Epithelial cell of esophagus (primary cell): ENCODE measurements at regions not wholly inside any gene's neighbourhood (a gene's known extent, or its start where the extent isn't known, plus 50 kb on each side); places are given as distances from the start of the nearest gene placed in this dataset.

Experiments used
- DNase-seq: peaks from one replicate; pipeline ENCODE4 v3.0.0; 2010; ENCODE audit warnings: low read depth
- H3K4me3 ChIP-seq: 2 replicates; pipeline ENCODE4 v1.5.1; 2011; ENCODE audit warnings: mild to moderate bottlenecking, low read length, control low read depth
- TF ChIP-seq, protein P1 (sequence below): IDR thresholded peaks from 2 replicates; pipeline ENCODE4 v1.5.1; 2011; ENCODE audit warnings: low read depth, mild to moderate bottlenecking, low read length, control low read depth, inconsistent platforms; ENCODE audit not compliant: insufficient read depth; ENCODE audit errors: missing control alignments

DNA sequence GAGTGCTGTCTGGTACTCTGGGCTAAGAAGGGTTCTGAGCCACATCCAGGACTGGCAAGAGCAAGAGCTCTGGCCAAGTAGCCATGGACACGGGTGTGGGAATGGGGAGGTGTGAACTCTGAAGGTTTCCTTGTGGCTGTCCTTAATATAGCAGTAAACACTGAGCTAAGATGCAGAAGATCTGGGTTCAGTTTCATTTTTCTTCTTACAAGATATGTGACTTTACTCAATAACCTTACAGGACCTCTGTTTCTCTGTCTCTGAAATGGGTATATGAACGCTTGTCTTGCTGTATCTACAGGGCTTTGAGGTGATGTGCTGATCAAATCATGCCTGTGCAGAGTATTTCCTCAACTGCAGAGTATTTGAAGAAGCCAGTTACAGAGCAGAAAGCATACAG, 521.2 kb downstream of the VRK1 start:
- no peak overlapping the region for H3K4me3 ChIP-seq
- TF ChIP-seq, protein P1, sequence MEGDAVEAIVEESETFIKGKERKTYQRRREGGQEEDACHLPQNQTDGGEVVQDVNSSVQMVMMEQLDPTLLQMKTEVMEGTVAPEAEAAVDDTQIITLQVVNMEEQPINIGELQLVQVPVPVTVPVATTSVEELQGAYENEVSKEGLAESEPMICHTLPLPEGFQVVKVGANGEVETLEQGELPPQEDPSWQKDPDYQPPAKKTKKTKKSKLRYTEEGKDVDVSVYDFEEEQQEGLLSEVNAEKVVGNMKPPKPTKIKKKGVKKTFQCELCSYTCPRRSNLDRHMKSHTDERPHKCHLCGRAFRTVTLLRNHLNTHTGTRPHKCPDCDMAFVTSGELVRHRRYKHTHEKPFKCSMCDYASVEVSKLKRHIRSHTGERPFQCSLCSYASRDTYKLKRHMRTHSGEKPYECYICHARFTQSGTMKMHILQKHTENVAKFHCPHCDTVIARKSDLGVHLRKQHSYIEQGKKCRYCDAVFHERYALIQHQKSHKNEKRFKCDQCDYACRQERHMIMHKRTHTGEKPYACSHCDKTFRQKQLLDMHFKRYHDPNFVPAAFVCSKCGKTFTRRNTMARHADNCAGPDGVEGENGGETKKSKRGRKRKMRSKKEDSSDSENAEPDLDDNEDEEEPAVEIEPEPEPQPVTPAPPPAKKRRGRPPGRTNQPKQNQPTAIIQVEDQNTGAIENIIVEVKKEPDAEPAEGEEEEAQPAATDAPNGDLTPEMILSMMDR, result no peak
- no peak for DNase-seq

DNA sequence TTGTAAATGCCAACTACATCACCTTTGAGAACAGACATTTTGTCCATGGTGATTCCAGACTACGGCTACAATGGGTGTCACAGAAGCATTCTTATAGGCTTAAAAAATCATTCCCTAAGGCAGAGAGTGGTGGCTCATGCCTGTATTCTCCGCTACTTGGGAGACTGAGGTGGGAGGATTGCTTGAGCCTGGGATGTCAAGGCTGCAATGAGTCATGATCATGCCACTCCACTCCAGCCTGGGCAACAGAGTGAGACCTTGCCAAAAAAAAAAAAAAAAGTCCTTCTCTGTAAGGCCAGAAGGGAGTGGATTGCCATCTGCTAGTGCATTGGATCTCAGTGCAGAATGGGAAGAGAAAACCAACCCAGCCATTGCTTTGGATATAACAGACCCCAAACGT, 522.5 kb downstream of the VRK1 start:
- DNase-seq, result no peak
- no peak overlapping the region for H3K4me3 ChIP-seq
- TF ChIP-seq, protein P1, result no peak

DNA sequence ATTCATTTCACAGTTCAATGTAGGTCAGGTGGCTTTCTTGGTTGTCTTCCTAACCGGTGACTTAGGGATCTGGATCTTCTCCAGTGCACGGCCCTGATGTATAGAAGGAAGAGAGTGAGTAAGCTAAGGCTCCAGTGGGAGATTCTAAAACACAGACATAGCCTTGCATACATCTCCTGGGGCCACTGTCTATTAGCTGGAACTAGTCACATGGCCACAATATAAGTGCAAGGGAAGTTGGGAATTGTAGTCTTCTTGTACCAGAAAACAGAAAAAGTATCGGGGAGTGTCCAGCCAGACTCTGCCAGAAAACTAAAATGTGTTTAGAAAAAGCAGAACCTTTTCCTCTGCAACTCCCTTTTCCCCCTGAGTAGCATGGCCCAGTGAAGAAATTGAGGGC, 531.6 kb downstream of the VRK1 start:
- H3K4me3 ChIP-seq, result no peak overlapping the region
- no peak for DNase-seq
- TF ChIP-seq, protein P1, result no peak

DNA sequence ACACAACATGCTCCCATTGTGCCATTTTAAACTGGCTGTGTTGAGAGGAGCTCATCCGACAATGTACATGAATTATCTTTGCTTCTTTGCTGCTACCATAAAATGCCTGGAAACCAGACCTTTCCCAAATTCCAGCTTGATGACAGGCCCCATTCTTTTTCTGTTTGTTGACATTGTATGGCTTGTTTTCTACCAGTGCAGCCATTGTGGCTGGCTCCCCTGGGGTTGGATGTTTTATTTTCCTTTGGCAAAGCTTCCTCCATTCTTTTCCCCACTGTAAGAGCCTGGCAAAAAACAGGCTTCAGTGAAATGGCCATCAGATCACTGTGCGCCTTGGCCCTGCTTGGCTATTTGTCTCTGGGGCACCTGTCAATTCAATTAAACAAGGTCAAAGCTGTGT, 532.5 kb downstream of the VRK1 start:
- TF ChIP-seq, protein P1, result no peak
- no peak for DNase-seq

DNA sequence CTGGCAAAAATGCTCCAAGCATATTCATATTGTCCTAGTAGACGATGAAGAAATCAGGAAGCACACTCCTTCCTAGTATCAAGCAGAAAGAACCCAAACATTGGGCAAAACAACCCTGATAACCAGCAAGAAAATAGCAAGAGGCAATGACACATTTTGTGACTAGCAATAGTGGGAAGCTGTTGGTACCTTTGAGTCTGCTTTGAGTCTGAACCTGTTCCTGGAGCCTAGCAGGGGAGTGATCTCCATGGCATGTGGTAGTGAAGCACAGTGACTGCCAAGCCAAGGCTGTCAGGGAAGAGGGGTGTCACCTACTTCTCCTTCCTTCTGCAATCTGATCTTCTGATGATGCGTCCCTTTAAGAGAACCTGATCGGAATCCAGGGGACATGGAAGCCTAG, 533.9 kb downstream of the VRK1 start:
- no peak for DNase-seq
- H3K4me3 ChIP-seq, result no peak overlapping the region
- TF ChIP-seq, protein P1, result no peak

More for the DNA sequence above, 532.5 kb downstream of the VRK1 start:
- H3K4me3 ChIP-seq, result no peak overlapping the region

DNA sequence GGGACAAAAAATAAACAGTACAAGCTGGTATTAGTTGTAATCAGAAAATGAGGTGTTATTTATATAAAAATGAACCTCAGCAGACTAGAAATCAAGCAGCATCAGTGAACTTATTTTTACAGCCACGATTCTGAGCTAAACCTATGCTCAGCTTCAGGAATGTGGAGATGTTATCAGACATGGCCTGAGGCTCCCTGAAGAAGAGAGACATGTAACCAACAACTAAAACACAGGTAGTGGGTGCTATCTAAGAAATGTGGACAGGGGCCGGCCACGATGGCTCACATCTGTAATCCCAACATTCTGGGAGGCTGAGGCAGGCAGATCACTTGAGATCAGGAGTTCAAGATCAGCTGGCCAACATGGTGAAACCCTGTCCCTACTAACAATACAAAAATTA, 534.3 kb downstream of the VRK1 start:
- no peak for DNase-seq
- H3K4me3 ChIP-seq, result no peak overlapping the region
- TF ChIP-seq, protein P1, result no peak

DNA sequence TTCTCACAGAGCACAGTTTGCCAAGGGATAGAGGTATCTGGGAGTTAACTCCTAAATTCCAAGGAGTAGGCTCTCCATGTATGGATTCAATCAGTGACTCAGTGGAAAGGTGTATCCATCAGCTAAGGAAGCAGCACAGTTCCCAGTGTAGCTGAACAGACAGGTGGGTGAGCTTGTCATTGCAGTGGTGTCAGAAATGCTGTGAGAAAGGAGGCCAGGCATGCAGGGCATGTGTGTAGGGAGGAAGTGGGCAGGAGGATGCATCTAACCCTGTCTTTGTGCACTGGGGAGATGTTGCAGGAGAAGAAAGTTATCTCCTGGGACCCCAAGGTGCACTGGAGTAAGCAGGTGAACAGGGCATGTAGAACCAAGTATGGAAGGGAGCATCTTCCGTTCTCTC, 539.0 kb downstream of the VRK1 start:
- no peak for DNase-seq

More for the DNA sequence above, 539.0 kb downstream of the VRK1 start:
- H3K4me3 ChIP-seq, result no peak overlapping the region
- TF ChIP-seq, protein P1, result no peak
